Activated B cell treated with CpG ODN at 0.5 μM for 24 hours (primary cell): ENCODE measurements at regions not wholly inside any gene's neighbourhood (a gene's known extent, or its start where the extent isn't known, plus 50 kb on each side); places are given as distances from the start of the nearest gene placed in this dataset.
"Not testable (repeated sequence)": the region's sequence is repeated elsewhere in the genome, so short reads cannot be mapped to it uniquely, and the experiment has no call there.

Source experiments
- ATAC-seq: fragments of 200-7000 bp; cut with Tn5 transposase; one replicate; pipeline ENCODE4 v1.10.0; 2021; ENCODE audit warnings: low read depth, mild to moderate bottlenecking, moderate library complexity
- CTCF ChIA-PET: fragments of 350-600 bp; sonication (Branson Sonifier 250); formaldehyde crosslinking; loops from one replicate; lab custom pipeline; 2021; ENCODE audit warnings: antibody characterized with exemption; lab: Charles Lee
- POLR2A ChIA-PET: fragments of 350-600 bp; sonication (Branson Sonifier 250); formaldehyde crosslinking; loops from one replicate; lab custom pipeline; 2021; ENCODE audit warnings: antibody characterized with exemption; lab: Charles Lee
- DNase-seq: peaks from one replicate; pipeline ENCODE4 v3.0.0; 2022
- H3K27ac Mint-ChIP-seq: one replicate; pipeline ENCODE4 v1.8.0; 2020; ENCODE audit warnings: mixed read lengths
- H3K27me3 Mint-ChIP-seq: one replicate; pipeline ENCODE4 v1.8.0; 2021; ENCODE audit warnings: mixed read lengths
- H3K36me3 Mint-ChIP-seq: one replicate; pipeline ENCODE4 v1.8.0; 2021; ENCODE audit warnings: low read depth, mixed read lengths
- H3K4me1 Mint-ChIP-seq: one replicate; pipeline ENCODE4 v1.8.0; 2021; ENCODE audit warnings: mixed read lengths
- H3K4me3 Mint-ChIP-seq: one replicate; pipeline ENCODE4 v1.8.0; 2020; ENCODE audit warnings: mild to moderate bottlenecking, mixed read lengths
- H3K9me3 Mint-ChIP-seq: one replicate; pipeline ENCODE4 v1.8.0; 2020; ENCODE audit warnings: mixed read lengths
- intact Hi-C: fragments of 100-400 bp; cut with micrococcal nuclease; formaldehyde crosslinking; loops from one replicate; pipeline ENCODE4 v1.15.1; 2024
- TF ChIP-seq, protein P1 (sequence below): fragments of 200-600 bp; IDR thresholded peaks from one replicate; pipeline ENCODE4 v1.8.0; 2022; ENCODE audit warnings: antibody characterized with exemption, mild to moderate bottlenecking

DNA sequence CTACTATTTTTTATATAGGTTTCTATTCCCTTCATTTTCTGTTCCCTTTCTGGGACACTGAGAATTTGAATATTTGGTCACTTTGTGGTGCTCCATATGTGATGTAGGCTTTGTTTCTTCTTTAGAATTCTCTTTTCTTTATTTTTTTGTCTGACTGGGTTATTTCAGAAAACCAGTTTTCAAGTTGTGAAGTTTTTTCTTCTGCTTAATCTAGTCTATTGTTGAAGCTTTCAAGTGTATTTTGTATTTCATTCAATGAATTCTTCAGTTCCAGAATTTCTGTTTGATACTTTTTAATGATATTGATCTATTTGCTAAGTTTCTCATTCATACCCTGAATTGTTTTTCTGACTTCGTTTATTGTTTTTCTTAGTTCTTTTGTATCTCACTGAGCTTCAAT lies 96.2 kb upstream of the HAND2 start:
- intact Hi-C loops = no loop called here
- no peak overlapping the region for H3K27ac Mint-ChIP-seq
- peaks cover 13% of the 10 kb centered on the region for H3K9me3 Mint-ChIP-seq
- ChIA-PET POLR2A (no interaction called here), CTCF (no interaction called here)
- H3K27me3 Mint-ChIP-seq = no peaks in the 10 kb centered on the region
- no peak for ATAC-seq
- no peak for DNase-seq
- H3K4me1 Mint-ChIP-seq = no peaks in the 10 kb centered on the region
- no peak overlapping the region for H3K4me3 Mint-ChIP-seq
- TF ChIP-seq, protein P1, sequence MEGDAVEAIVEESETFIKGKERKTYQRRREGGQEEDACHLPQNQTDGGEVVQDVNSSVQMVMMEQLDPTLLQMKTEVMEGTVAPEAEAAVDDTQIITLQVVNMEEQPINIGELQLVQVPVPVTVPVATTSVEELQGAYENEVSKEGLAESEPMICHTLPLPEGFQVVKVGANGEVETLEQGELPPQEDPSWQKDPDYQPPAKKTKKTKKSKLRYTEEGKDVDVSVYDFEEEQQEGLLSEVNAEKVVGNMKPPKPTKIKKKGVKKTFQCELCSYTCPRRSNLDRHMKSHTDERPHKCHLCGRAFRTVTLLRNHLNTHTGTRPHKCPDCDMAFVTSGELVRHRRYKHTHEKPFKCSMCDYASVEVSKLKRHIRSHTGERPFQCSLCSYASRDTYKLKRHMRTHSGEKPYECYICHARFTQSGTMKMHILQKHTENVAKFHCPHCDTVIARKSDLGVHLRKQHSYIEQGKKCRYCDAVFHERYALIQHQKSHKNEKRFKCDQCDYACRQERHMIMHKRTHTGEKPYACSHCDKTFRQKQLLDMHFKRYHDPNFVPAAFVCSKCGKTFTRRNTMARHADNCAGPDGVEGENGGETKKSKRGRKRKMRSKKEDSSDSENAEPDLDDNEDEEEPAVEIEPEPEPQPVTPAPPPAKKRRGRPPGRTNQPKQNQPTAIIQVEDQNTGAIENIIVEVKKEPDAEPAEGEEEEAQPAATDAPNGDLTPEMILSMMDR = no peak
- no peaks in the 10 kb centered on the region for H3K36me3 Mint-ChIP-seq

DNA sequence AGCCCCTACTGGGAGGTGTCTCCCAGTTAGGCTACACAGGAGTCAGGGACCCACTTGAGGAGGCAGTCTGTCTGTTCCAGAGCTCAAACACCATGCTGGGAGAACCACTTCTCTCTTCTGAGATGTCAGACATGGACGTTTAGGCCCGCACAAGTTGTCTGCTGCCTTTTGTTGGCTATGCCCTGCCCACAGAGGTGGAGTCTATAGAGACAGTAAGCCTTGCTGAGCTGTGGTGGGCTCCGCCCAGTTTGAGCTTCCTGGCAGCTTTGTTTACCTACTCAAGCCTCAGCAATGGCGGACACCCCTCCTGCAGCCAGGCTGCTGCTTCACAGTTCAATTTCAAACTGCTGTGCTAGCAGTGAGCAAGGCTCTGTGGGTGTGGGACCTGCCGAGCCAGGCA lies 88.6 kb upstream of the HAND2 start:
- intact Hi-C loops, POLR2A ChIA-PET, ATAC-seq, H3K4me1 Mint-ChIP-seq, CTCF ChIA-PET, H3K27me3 Mint-ChIP-seq, H3K36me3 Mint-ChIP-seq, H3K4me3 Mint-ChIP-seq, DNase-seq, H3K27ac Mint-ChIP-seq: not testable (repeated sequence)
- peaks cover 20% of the 10 kb centered on the region for H3K9me3 Mint-ChIP-seq

DNA sequence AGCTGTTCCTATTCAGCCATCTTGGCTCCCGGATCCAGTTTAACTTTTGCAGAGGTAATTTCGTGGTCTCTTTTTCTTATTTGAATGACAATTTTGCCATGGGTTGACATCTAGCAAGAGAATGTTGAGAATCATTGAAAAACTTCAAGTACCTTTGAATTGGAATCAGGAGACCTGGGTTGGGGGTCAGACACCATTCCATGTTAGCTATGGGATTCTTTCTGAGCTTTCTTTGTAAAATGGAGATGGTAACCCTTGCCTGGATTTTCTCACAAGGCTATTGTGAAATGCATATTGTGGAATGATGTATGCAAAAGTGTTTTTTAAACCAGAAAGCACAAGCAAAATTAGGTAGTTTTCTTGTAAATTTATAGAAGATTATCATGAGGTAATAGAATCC lies 79.1 kb upstream of the HAND2 start:
- TF ChIP-seq, protein P1 = no peak
- ATAC-seq (no peak), DNase-seq (no peak)
- CTCF ChIA-PET = no interaction called here
- Mint-ChIP-seq H3K27me3 (no peaks in the 10 kb centered on the region), H3K36me3 (no peaks in the 10 kb centered on the region), H3K4me3 (no peak overlapping the region), H3K4me1 (no peaks in the 10 kb centered on the region), H3K9me3 (peaks cover 19% of the 10 kb centered on the region), H3K27ac (no peak overlapping the region)
- intact Hi-C loops = no loop called here
- POLR2A ChIA-PET = no interaction called here

DNA sequence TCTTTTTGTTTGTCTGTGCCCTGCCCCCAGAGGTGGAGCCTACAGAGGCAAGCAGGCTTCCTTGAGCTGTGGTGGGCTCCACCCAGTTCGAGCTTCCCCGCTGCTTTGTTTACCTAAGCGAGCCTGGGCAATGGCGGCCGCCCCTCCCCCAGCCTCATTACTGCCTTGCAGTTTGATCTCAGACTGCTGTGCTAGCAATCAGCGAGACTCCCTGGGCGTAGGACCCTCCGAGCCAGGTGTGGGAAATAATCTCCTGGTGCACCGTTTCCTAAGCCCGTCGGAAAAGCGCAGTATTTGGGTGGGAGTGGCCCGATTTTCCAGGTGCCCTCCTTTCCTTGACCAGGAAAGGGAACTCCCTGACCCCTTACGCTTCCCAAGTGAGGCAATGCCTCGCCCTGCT lies 78.6 kb upstream of the HAND2 start:
- POLR2A ChIA-PET, ATAC-seq, H3K4me1 Mint-ChIP-seq: not testable (repeated sequence)

DNA sequence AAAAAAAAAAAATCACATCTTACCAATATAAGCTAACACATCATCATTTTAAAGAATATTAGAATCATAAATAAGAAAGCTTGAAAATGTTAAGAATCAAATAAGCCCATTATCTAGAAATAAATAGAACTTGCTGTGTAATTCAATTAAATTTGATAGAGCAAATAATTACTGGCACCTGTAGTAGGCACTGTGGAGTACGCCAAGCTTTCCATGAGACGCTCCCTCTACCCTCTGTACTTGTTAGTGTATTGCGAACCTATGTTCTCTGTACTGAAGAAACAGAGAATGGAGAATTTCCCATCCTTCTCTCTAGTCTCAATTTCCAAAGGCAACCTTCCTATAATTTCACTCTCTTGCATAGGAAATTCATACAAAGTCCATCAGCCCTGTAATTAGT lies 61.7 kb upstream of the HAND2 start:
- no peaks in the 10 kb centered on the region for H3K4me1 Mint-ChIP-seq
- no peak for ATAC-seq
- no peak overlapping the region for H3K4me3 Mint-ChIP-seq
- TF ChIP-seq, protein P1 = no peak
- no peak for DNase-seq
- intact Hi-C loops = no loop called here
- no peaks in the 10 kb centered on the region for H3K9me3 Mint-ChIP-seq
- ChIA-PET POLR2A (no interaction called here), CTCF (no interaction called here)
- no peaks in the 10 kb centered on the region for H3K36me3 Mint-ChIP-seq
- H3K27ac Mint-ChIP-seq = no peak overlapping the region
- peaks cover 1% of the 10 kb centered on the region for H3K27me3 Mint-ChIP-seq

More for the DNA sequence above, 78.6 kb upstream of the HAND2 start:
- DNase-seq, CTCF ChIA-PET, H3K36me3 Mint-ChIP-seq, H3K27ac Mint-ChIP-seq, H3K27me3 Mint-ChIP-seq, intact Hi-C loops, H3K4me3 Mint-ChIP-seq: not testable (repeated sequence)
- peaks cover 17% of the 10 kb centered on the region for H3K9me3 Mint-ChIP-seq

DNA sequence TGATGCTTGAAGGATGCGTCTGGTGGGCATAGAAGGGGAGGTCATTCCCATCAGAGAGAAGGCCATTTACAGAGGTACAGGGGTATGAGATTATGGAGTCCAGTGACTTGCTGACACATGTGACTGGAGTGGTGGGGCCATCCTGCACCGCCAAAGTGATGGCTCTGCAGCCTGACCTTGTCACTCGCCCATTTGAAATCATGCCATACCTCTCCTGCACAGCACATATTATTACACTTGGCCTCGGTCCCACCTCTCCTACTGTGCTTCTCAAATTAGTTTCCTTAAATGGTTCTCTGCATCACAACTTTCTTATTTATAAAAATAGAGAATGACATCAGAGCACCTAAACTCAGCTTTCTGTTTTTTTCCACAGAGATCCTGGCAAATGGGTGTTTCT lies 60.7 kb upstream of the HAND2 start:
- CTCF ChIA-PET = no interaction called here
- intact Hi-C loops = no loop called here
- H3K4me3 Mint-ChIP-seq = no peak overlapping the region
- no peak for DNase-seq
- peaks cover 1% of the 10 kb centered on the region for H3K27me3 Mint-ChIP-seq
- H3K27ac Mint-ChIP-seq = no peak overlapping the region
- TF ChIP-seq, protein P1 = no peak
- no peak for ATAC-seq
- H3K36me3 Mint-ChIP-seq = no peaks in the 10 kb centered on the region
- no peaks in the 10 kb centered on the region for H3K4me1 Mint-ChIP-seq
- POLR2A ChIA-PET = no interaction called here
- no peaks in the 10 kb centered on the region for H3K9me3 Mint-ChIP-seq
